ENCODE measurements at regions not wholly inside any gene's neighbourhood (a gene's known extent, or its start where the extent isn't known, plus 50 kb on each side); places are given as distances from the start of the nearest gene placed in this dataset.

GRCh38 chr11:116644201-116644940, 128.4 kb downstream of the BUD13 start:
- no peak for TF ChIP-seq RAD21 (IDR thresholded peaks at IDR 0.05)
- no peak for TF ChIP-seq TAF1 (conservative IDR thresholded peaks at IDR 0.05)
- no peak for TF ChIP-seq ATF3 (IDR thresholded peaks at IDR 0.05)
- TF ChIP-seq CTCF (IDR thresholded peaks at IDR 0.05; ENCODE audit: low read depth, low read length, missing input control), result no peak
- no peak for TF ChIP-seq ZBTB33 (IDR thresholded peaks at IDR 0.05)
- TF ChIP-seq HNF4G (IDR thresholded peaks at IDR 0.05), result no peak
